ENCODE measurements at regions not wholly inside any gene's neighbourhood (a gene's known extent, or its start where the extent isn't known, plus 50 kb on each side); places are given as distances from the start of the nearest gene placed in this dataset.

- Histone ChIP-seq H3K9me3 (replicated peaks) (peaks cover 14% of the 10 kb centered on the region), H3K27me3 (ENCODE audit: low read depth) (no peaks in the 10 kb centered on the region), H3K4me3 (no peak overlapping the region), H3K36me3 (no peaks in the 10 kb centered on the region), H3K4me1 (no peaks in the 10 kb centered on the region), H3K27ac (replicated peaks) (no peak overlapping the region)
- DNase-seq, result no peak
- no peak for TF ChIP-seq CTCF (IDR thresholded peaks at IDR 0.05; ENCODE audit: borderline replicate concordance)
- intact Hi-C loops (cut with micrococcal nuclease), result no loop called here
These were observed 214.7 kb upstream of the NRIP1 start for GRCh38 chr21:15279482-15279881.

- intact Hi-C loops (cut with micrococcal nuclease), result no loop called here
- no peak overlapping the region for H3K27ac ChIP-seq (replicated peaks)
These were observed 216.9 kb upstream of the NRIP1 start for GRCh38 chr21:15281714-15282113.

GRCh38 chr21:15282665-15283064 lies 217.9 kb upstream of the NRIP1 start:
- Histone ChIP-seq H3K9me3 (replicated peaks) (peaks cover 14% of the 10 kb centered on the region), H3K4me3 (no peak overlapping the region), H3K36me3 (no peaks in the 10 kb centered on the region), H3K4me1 (no peaks in the 10 kb centered on the region), H3K27me3 (ENCODE audit: low read depth) (no peaks in the 10 kb centered on the region), H3K27ac (replicated peaks) (no peak overlapping the region)
- DNase-seq, result no peak
- intact Hi-C loops (cut with micrococcal nuclease), result no loop called here
- TF ChIP-seq CTCF (IDR thresholded peaks at IDR 0.05; ENCODE audit: borderline replicate concordance), result no peak

More at GRCh38 chr21:15281714-15282113, 216.9 kb upstream of the NRIP1 start:
- H3K36me3 ChIP-seq, result no peaks in the 10 kb centered on the region
- no peak overlapping the region for H3K4me3 ChIP-seq
- H3K27me3 ChIP-seq (ENCODE audit: low read depth), result no peaks in the 10 kb centered on the region
- no peaks in the 10 kb centered on the region for H3K4me1 ChIP-seq
- no peak for TF ChIP-seq CTCF (IDR thresholded peaks at IDR 0.05; ENCODE audit: borderline replicate concordance)
- peaks cover 14% of the 10 kb centered on the region for H3K9me3 ChIP-seq (replicated peaks)
- DNase-seq, result no peak

GRCh38 chr21:15283138-15283537 lies 218.3 kb upstream of the NRIP1 start:
- H3K27ac ChIP-seq (replicated peaks), result no peak overlapping the region
- no peaks in the 10 kb centered on the region for H3K27me3 ChIP-seq (ENCODE audit: low read depth)
- H3K36me3 ChIP-seq, result no peaks in the 10 kb centered on the region
- no peak for TF ChIP-seq CTCF (IDR thresholded peaks at IDR 0.05; ENCODE audit: borderline replicate concordance)
- no peak for DNase-seq
- no peaks in the 10 kb centered on the region for H3K4me1 ChIP-seq
- H3K4me3 ChIP-seq, result no peak overlapping the region
- H3K9me3 ChIP-seq (replicated peaks), result peaks cover 14% of the 10 kb centered on the region
- intact Hi-C loops (cut with micrococcal nuclease), result no loop called here

GRCh38 chr21:15283789-15284188 lies 219.0 kb upstream of the NRIP1 start:
- intact Hi-C loops (cut with micrococcal nuclease), result no loop called here
- Histone ChIP-seq H3K4me1 (no peaks in the 10 kb centered on the region), H3K27me3 (ENCODE audit: low read depth) (no peaks in the 10 kb centered on the region), H3K4me3 (no peak overlapping the region), H3K36me3 (no peaks in the 10 kb centered on the region), H3K27ac (replicated peaks) (no peak overlapping the region), H3K9me3 (replicated peaks) (peaks cover 14% of the 10 kb centered on the region)
- DNase-seq, result no peak
- TF ChIP-seq CTCF (IDR thresholded peaks at IDR 0.05; ENCODE audit: borderline replicate concordance), result no peak

- no peaks in the 10 kb centered on the region for H3K36me3 ChIP-seq
- intact Hi-C loops (cut with micrococcal nuclease), result no loop called here
- H3K4me1 ChIP-seq, result no peaks in the 10 kb centered on the region
- H3K27me3 ChIP-seq (ENCODE audit: low read depth), result no peaks in the 10 kb centered on the region
- H3K27ac ChIP-seq (replicated peaks), result no peak overlapping the region
- no peak for DNase-seq
- H3K4me3 ChIP-seq, result no peak overlapping the region
- H3K9me3 ChIP-seq (replicated peaks), result peaks cover 14% of the 10 kb centered on the region
- TF ChIP-seq CTCF (IDR thresholded peaks at IDR 0.05; ENCODE audit: borderline replicate concordance), result no peak
These were observed 220.8 kb upstream of the NRIP1 start for GRCh38 chr21:15285556-15285955.

Data from left ventricle myocardium inferior (tissue), 1 donor.